HEK293T (cell line): ENCODE measurements at regions not wholly inside any gene's neighbourhood (a gene's known extent, or its start where the extent isn't known, plus 50 kb on each side); places are given as distances from the start of the nearest gene placed in this dataset.

Experiments used
- CTCF ChIA-PET: fragments of 350-600 bp; formaldehyde crosslinking; extraction: SDS; loops from one replicate; lab custom pipeline; 2021; ENCODE audit warnings: antibody characterized with exemption, inconsistent platforms; lab: Yijun Ruan, JAX
- POLR2A ChIA-PET: fragments of 350-600 bp; formaldehyde crosslinking; extraction: SDS; loops from one replicate; lab custom pipeline; 2020; ENCODE audit warnings: antibody characterized with exemption, inconsistent platforms; lab: Yijun Ruan, JAX
- DNase-seq: peaks from one replicate; pipeline ENCODE4 v3.0.0; 2012; ENCODE audit warnings: mixed read lengths; ENCODE audit errors: extremely low spot score
- ARNT ChIP-seq: fragments of 450-650 bp; IDR thresholded peaks from 2 replicates; pipeline ENCODE4 v1.6.1; 2017; ENCODE audit warnings: mild to moderate bottlenecking
- BHLHE40 ChIP-seq: fragments of 450-650 bp; IDR thresholded peaks from 2 replicates; pipeline ENCODE4 v1.6.1; 2016; ENCODE audit warnings: mild to moderate bottlenecking, moderate library complexity, borderline replicate concordance
- CTBP1 ChIP-seq: fragments of 450-650 bp; IDR thresholded peaks from 2 replicates; pipeline ENCODE4 v1.6.1; 2016; ENCODE audit warnings: borderline replicate concordance
- ELF4 ChIP-seq: fragments of 450-650 bp; IDR thresholded peaks from 2 replicates; pipeline ENCODE4 v1.6.1; 2017; ENCODE audit warnings: antibody characterized with exemption
- FOXA1 ChIP-seq: fragments of 450-650 bp; IDR thresholded peaks from 2 replicates; pipeline ENCODE4 v1.6.1; 2016; ENCODE audit warnings: mild to moderate bottlenecking
- FOXK2 ChIP-seq: fragments of 450-650 bp; IDR thresholded peaks from 2 replicates; pipeline ENCODE4 v1.6.1; 2016; ENCODE audit warnings: mild to moderate bottlenecking
- FOXM1 ChIP-seq: fragments of 450-650 bp; IDR thresholded peaks from 2 replicates; pipeline ENCODE4 v1.6.1; 2017; ENCODE audit warnings: mild to moderate bottlenecking, borderline replicate concordance
- HDGF ChIP-seq: fragments of 450-650 bp; IDR thresholded peaks from 2 replicates; pipeline ENCODE4 v1.6.1; 2017; ENCODE audit warnings: antibody characterized with exemption, borderline replicate concordance
- L3MBTL2 ChIP-seq: fragments of 450-650 bp; conservative IDR thresholded peaks from 2 replicates; pipeline ENCODE4 v1.6.1; 2016; ENCODE audit warnings: mild to moderate bottlenecking
- LEF1 ChIP-seq: fragments of 450-650 bp; IDR thresholded peaks from 2 replicates; pipeline ENCODE4 v1.6.1; 2017; ENCODE audit warnings: mild to moderate bottlenecking, borderline replicate concordance
- NFRKB ChIP-seq: fragments of 450-650 bp; IDR thresholded peaks from 2 replicates; pipeline ENCODE4 v1.6.1; 2016; ENCODE audit warnings: mild to moderate bottlenecking, moderate library complexity
- SP1 ChIP-seq: fragments of 450-650 bp; IDR thresholded peaks from 2 replicates; pipeline ENCODE4 v1.6.1; 2017
- SUZ12 ChIP-seq: fragments of 450-650 bp; IDR thresholded peaks from 2 replicates; pipeline ENCODE4 v1.6.1; 2016; ENCODE audit warnings: mild to moderate bottlenecking
- TARDBP ChIP-seq: fragments of 450-650 bp; IDR thresholded peaks from 2 replicates; pipeline ENCODE4 v1.6.1; 2016
- ZNF384 ChIP-seq: fragments of 450-650 bp; IDR thresholded peaks from 2 replicates; pipeline ENCODE4 v1.6.1; 2016
- TF ChIP-seq, protein P1 (sequence below): fragments of 450-650 bp; IDR thresholded peaks from 2 replicates; pipeline ENCODE4 v1.6.1; 2016

GRCh38 chr14:101181446-101182313 lies 278.2 kb upstream of the RTL1 start:
- no peak for DNase-seq
- ChIA-PET POLR2A (no interaction called here), CTCF (no interaction called here)
- TF ChIP-seq TARDBP, result no peak
- TF ChIP-seq CTBP1, result no peak
- TF ChIP-seq NFRKB, result no peak
- TF ChIP-seq L3MBTL2, result no peak
- no peak for TF ChIP-seq ARNT
- TF ChIP-seq ZNF384, result no peak

GRCh38 chr14:101182476-101182875 lies 279.0 kb upstream of the RTL1 start:
- POLR2A ChIA-PET, result no interaction called here
- TF ChIP-seq FOXA1 (no peak), BHLHE40 (no peak), FOXK2 (no peak), L3MBTL2 (no peak), ARNT (no peak), TARDBP (no peak), FOXM1 (no peak), LEF1 (no peak), SUZ12 (no peak)
- TF ChIP-seq, protein P1, sequence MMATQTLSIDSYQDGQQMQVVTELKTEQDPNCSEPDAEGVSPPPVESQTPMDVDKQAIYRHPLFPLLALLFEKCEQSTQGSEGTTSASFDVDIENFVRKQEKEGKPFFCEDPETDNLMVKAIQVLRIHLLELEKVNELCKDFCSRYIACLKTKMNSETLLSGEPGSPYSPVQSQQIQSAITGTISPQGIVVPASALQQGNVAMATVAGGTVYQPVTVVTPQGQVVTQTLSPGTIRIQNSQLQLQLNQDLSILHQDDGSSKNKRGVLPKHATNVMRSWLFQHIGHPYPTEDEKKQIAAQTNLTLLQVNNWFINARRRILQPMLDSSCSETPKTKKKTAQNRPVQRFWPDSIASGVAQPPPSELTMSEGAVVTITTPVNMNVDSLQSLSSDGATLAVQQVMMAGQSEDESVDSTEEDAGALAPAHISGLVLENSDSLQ, result no peak
- DNase-seq, result no peak
- CTCF ChIA-PET, result no interaction called here

GRCh38 chr14:101183376-101184103 lies 280.0 kb upstream of the RTL1 start:
- DNase-seq, result peak; percentile 69
- ChIA-PET POLR2A (no interaction called here), CTCF (interaction anchor here (0.7 to 0.9 kb wide), 2 partner anchors 277 to 279 kb away, joined by 3 to 6 read pairs; no protein-coding TSS in a partner anchor)
- TF ChIP-seq, protein P1, result no peak
- TF ChIP-seq NFRKB (no peak), CTBP1 (no peak), SP1 (no peak), ARNT (no peak), FOXK2 (no peak), FOXM1 (no peak), L3MBTL2 (no peak), SUZ12 (no peak), LEF1 (no peak)

DNA sequence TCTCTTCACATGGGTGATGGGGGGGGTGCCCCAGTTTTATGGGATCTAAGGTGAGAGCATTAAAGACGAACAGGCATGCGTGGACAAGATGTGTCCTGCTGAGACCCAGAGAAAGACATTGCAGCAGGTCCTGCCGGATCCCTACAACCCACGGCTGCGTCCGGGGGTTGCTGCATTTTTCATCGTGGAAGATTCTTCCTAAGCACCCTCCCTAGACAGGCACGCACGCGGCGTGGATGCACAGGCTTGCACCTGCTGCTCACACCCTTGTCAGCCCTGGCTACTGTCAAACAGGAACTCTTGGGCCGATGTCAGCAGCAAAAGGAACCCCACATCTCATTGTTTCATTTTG lies 280.6 kb upstream of the RTL1 start:
- TF ChIP-seq CTBP1 (no peak), ARNT (no peak), ZNF384 (no peak), FOXK2 (no peak), FOXA1 (no peak), NFRKB (no peak), LEF1 (no peak), TARDBP (no peak), SP1 (no peak), HDGF (no peak), BHLHE40 (no peak), SUZ12 (no peak), FOXM1 (no peak), L3MBTL2 (no peak), ELF4 (no peak)
- TF ChIP-seq, protein P1, result no peak
- POLR2A ChIA-PET, result no interaction called here
- no peak for DNase-seq
- CTCF ChIA-PET, result interaction anchor here (0.9 kb wide), 1 partner anchor 279 kb away, joined by 6 read pairs; no protein-coding TSS in a partner anchor

- no peak for DNase-seq
- TF ChIP-seq FOXA1 (no peak), TARDBP (no peak), FOXM1 (no peak), HDGF (no peak), ARNT (no peak), BHLHE40 (no peak), CTBP1 (no peak), ZNF384 (no peak), NFRKB (no peak), ELF4 (no peak), LEF1 (no peak), L3MBTL2 (no peak), SUZ12 (no peak), SP1 (no peak), FOXK2 (no peak)
- TF ChIP-seq, protein P1, result no peak
- CTCF ChIA-PET, result no interaction called here
- POLR2A ChIA-PET, result no interaction called here
Observed at GRCh38 chr14:101184572-101184971, 281.1 kb upstream of the RTL1 start.
